BLaER1 treated with 17β-estradiol and CSF1 and Interleukin-3, amounts not matched to agents 10 nM and 100 nM (cell line): ENCODE measurements at regions not wholly inside any gene's neighbourhood (a gene's known extent, or its start where the extent isn't known, plus 50 kb on each side); places are given as distances from the start of the nearest gene placed in this dataset.

ENCODE experiments used
- H3K27ac ChIP-seq, 11 experiments: shearing (Covaris generic); formaldehyde crosslinking; 2 replicates each; pipeline ENCODE4 v1.8.1; 2022
- H3K27me3 ChIP-seq, 11 experiments: shearing (Covaris generic); formaldehyde crosslinking; 2 replicates each; pipeline ENCODE4 v1.8.1; 2022
- H3K36me3 ChIP-seq, 11 experiments: shearing (Covaris generic); formaldehyde crosslinking; 2 replicates each; pipeline ENCODE4 v1.8.1; 2022
- H3K4me1 ChIP-seq, 10 experiments: shearing (Covaris generic); formaldehyde crosslinking; 2 replicates each; pipeline ENCODE4 v1.8.1; 2022
- H3K4me2 ChIP-seq, 11 experiments: shearing (Covaris generic); formaldehyde crosslinking; 2 replicates each; pipeline ENCODE4 v1.8.1; 2022
- H3K4me3 ChIP-seq, 10 experiments: shearing (Covaris generic); formaldehyde crosslinking; 2 replicates each; pipeline ENCODE4 v1.8.1; 2022
- H3K9ac ChIP-seq, 11 experiments: shearing (Covaris generic); formaldehyde crosslinking; 2 replicates each; pipeline ENCODE4 v1.8.1; 2022
- H3K9me3 ChIP-seq, 11 experiments: shearing (Covaris generic); formaldehyde crosslinking; replicated peaks in 1 of 11; 2 replicates each; pipeline ENCODE4 v1.8.1; 2022
- H4K20me1 ChIP-seq, 11 experiments: shearing (Covaris generic); formaldehyde crosslinking; 2 replicates each; pipeline ENCODE4 v1.8.1; 2022
- Cebpa-rat ChIP-seq, 11 experiments: shearing (Covaris generic); IDR thresholded peaks; 2 replicates each; pipeline ENCODE4 v1.8.1; 2022

DNA sequence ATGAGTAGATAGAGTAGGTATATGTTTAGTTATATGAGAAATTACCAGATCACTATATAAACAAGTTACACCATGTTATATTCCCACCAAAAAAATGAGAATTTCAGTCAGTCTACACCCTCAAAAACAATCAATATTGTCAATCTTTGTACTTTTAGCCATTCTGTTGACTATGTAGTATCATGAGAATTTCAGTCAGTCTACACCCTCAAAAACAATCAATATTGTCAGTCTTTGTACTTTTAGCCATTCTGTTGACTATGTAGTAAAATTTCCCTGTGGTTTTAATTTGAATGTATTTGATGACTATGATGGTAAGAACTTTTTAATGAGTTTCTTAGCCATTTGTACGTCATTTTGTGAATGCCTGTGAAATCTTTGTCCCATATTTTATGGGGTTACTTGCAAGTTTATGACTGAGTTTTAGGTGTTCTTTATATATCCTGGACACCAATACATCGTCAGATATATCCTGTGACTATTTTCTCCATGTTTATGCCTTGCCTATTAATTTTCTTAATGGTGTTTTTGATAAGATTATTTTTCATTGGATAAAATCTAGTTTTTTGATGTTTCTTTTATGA, 528.4 kb upstream of the SPHKAP start:
- no peaks in the 10 kb centered on the region for H3K27me3 ChIP-seq
- H3K27ac ChIP-seq = no peak overlapping the region
- no peak overlapping the region for H3K4me3 ChIP-seq
- H3K36me3 ChIP-seq = no peaks in the 10 kb centered on the region
- peaks cover 0 to 19% (median 8%) of the 10 kb centered on the region in 10 experiments; a peak in 8 of 20 replicates for H3K4me1 ChIP-seq
- no peak for TF ChIP-seq Cebpa-rat (IDR thresholded peaks at IDR 0.05)
- no peak overlapping the region for H3K9ac ChIP-seq
- H3K9me3 ChIP-seq = peaks cover 10 to 69% (median 26%) of the 10 kb centered on the region in 11 experiments
- no peaks in the 10 kb centered on the region for H4K20me1 ChIP-seq
- no peak overlapping the region for H3K4me2 ChIP-seq

DNA sequence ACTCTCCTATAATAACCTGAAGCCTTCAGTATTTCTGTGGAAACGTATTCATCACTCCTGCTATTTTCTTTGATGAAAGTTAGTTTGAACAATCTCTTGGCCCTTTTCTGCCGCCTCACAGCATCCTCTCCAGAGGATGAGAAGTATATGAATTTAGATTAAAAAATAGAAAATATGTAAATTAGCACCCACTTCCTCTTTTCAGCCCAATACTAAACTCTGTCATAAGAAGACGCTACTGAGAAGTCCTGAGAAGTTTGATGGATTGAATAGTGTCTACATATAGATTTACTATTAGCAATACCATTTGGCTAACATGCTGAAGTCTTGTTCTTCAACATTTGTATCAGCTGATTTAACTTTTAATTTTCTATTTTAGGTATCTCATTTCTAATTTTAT, 526.4 kb upstream of the SPHKAP start:
- Histone ChIP-seq H3K4me2 (no peak overlapping the region; a peak in 2 of 22 replicates), H4K20me1 (no peaks in the 10 kb centered on the region)
- no peak for TF ChIP-seq Cebpa-rat (IDR thresholded peaks at IDR 0.05)

DNA sequence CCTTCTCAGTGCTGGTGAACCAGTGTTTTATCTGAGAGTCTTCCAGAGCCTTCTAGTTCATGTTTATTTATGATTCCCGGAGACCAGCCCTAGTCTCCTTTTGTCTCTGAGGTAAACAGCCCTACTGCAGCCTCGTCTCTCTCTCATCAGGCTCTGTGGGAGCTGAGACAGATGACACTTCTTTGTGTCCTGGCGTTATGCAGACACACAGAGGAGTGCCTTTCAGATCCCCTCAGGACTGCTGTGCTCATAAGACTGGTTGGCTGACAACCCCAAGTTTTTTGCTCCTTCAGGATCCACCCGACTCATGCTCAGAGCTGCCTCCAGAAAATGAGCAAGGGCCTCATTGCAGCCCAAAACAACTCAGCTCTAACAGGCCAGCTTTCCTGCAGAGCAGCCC, 523.8 kb upstream of the SPHKAP start:
- Histone ChIP-seq H3K4me3 (no peak overlapping the region), H3K4me1 (peaks cover 3 to 42% (median 28%) of the 10 kb centered on the region in 10 experiments), H3K36me3 (no peaks in the 10 kb centered on the region), H3K9ac (no peak overlapping the region), H3K4me2 (no peak overlapping the region), H3K27ac (no peak overlapping the region), H3K27me3 (no peaks in the 10 kb centered on the region), H4K20me1 (no peaks in the 10 kb centered on the region), H3K9me3 (peaks cover 0 to 65% (median 26%) of the 10 kb centered on the region in 11 experiments; a peak in 16 of 22 replicates)
- TF ChIP-seq Cebpa-rat (IDR thresholded peaks at IDR 0.05) = no peak

More for the DNA sequence above, 526.4 kb upstream of the SPHKAP start:
- H3K4me3 ChIP-seq = no peak overlapping the region
- H3K9ac ChIP-seq = no peak overlapping the region
- H3K27ac ChIP-seq = no peak overlapping the region
- H3K4me1 ChIP-seq = peaks cover 0 to 19% (median 8%) of the 10 kb centered on the region in 10 experiments; a peak in 8 of 20 replicates
- no peaks in the 10 kb centered on the region for H3K27me3 ChIP-seq
- H3K9me3 ChIP-seq = peaks cover 4 to 53% (median 13%) of the 10 kb centered on the region in 11 experiments; a peak in 12 of 22 replicates
- no peaks in the 10 kb centered on the region for H3K36me3 ChIP-seq

DNA sequence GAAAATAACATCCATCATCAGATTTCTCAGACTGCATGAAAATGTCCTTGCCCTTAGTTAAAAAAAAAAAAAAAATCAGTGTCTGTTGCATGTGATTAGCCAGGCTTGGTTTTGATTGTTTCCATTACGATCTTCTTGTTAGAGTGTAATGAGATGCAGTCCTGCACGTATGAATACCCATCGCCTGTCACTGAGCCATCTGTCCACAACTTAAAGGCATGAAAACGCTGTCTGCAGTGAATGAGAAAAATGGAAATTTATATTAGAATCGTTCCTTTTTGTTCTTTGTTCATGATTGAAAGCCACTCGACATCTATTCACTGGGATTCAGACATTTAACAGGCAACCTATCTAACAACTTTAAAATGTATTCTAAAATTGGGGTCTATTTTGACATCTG, 521.7 kb upstream of the SPHKAP start:
- Histone ChIP-seq H3K4me2 (no peak overlapping the region), H4K20me1 (no peaks in the 10 kb centered on the region), H3K27ac (no peak overlapping the region), H3K4me3 (no peak overlapping the region), H3K27me3 (no peaks in the 10 kb centered on the region), H3K36me3 (no peaks in the 10 kb centered on the region), H3K9me3 (peaks cover 0 to 58% (median 24%) of the 10 kb centered on the region in 11 experiments; a peak in 15 of 22 replicates), H3K9ac (no peak overlapping the region), H3K4me1 (peaks cover 8 to 48% (median 35%) of the 10 kb centered on the region in 10 experiments)
- TF ChIP-seq Cebpa-rat (IDR thresholded peaks at IDR 0.05) = no peak

DNA sequence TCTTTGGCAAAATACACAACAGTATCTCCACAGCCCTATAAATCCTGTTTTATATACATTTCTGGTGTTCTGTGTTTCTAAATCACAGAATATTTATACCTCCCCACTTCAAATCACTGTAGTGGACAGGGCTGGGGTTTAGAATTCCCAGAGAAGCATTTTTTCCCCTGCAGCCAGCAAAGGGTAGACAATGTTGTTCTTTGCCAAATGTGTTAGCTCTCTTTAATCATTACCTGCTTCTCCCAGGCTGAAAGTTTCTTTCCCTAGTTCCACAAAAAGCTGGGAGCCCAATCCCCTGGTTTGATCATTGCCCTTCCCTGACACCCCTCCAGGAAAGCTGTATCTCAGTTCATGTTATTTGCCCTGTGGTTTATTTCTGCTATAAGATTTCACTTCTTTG, 520.0 kb upstream of the SPHKAP start:
- no peaks in the 10 kb centered on the region for H3K27me3 ChIP-seq
- H3K27ac ChIP-seq = peak overlapping the region in 5 of 11 experiments; percentile 6 to 26 (median 18); a peak in 3 of 22 replicates
- no peaks in the 10 kb centered on the region for H4K20me1 ChIP-seq
- H3K9ac ChIP-seq = no peak overlapping the region
- no peak for TF ChIP-seq Cebpa-rat (IDR thresholded peaks at IDR 0.05)
- no peak overlapping the region for H3K4me3 ChIP-seq
- H3K9me3 ChIP-seq = peaks cover 0 to 45% (median 18%) of the 10 kb centered on the region in 11 experiments; a peak in 13 of 22 replicates
- no peaks in the 10 kb centered on the region for H3K36me3 ChIP-seq
- H3K4me1 ChIP-seq = peaks cover 8 to 40% (median 30%) of the 10 kb centered on the region in 10 experiments
- H3K4me2 ChIP-seq = peak overlapping the region in 9 of 11 experiments; percentile 0 to 38 (median 12); a peak in 8 of 22 replicates

DNA sequence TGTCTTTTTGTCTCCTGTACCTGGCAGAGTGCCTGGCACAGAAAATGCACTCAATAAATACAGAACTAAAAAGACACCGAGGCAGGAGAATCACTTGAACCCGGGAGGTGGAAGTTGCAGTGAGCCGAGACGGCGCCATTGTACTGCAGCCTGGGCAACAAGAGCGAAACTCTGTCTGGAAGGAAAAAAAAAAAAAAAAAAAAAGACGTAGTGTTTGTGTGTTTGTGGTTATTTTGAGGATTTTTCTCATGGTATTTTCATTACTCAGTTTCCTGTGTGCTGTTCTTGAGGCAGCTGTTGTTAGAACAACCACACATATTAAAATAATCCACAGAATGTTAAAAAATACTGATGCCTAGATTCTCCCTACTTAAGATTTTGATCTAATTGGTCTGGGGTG, 519.2 kb upstream of the SPHKAP start:
- no peaks in the 10 kb centered on the region for H3K36me3 ChIP-seq
- H4K20me1 ChIP-seq = no peaks in the 10 kb centered on the region
- peak overlapping the region in 4 of 11 experiments; percentile 8 to 45 (median 28); a peak in 4 of 22 replicates for H3K27ac ChIP-seq
- no peaks in the 10 kb centered on the region for H3K27me3 ChIP-seq
- no peak overlapping the region; a peak in 1 of 20 replicates for H3K4me3 ChIP-seq
- H3K4me2 ChIP-seq = peak overlapping the region; percentile 12 to 64 (median 41); a peak in 21 of 22 replicates
- peaks cover 0 to 39% (median 25%) of the 10 kb centered on the region in 11 experiments; a peak in 15 of 22 replicates for H3K9me3 ChIP-seq
- H3K9ac ChIP-seq = no peak overlapping the region
- peaks cover 8 to 32% (median 26%) of the 10 kb centered on the region in 10 experiments for H3K4me1 ChIP-seq
- no peak for TF ChIP-seq Cebpa-rat (IDR thresholded peaks at IDR 0.05)

DNA sequence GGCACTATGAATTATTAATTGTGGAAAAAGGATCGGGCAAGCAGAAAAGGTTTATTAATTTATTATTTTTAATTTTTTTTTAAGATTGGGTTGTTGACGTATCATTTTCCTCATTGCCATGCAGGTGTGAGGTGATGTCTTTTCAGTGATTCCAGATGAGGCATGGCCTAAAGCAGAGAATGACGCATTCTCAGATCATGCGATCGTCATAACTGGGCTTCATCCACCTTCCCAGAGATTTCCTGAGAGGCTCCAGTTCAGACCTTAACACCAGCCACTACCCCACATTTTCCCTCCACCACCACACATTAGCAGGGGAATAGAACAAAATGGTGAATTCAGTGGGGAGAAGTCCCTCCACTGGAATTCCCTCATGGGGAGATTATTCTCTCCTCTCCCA, 518.4 kb upstream of the SPHKAP start:
- H3K27me3 ChIP-seq = no peaks in the 10 kb centered on the region
- peak overlapping the region; percentile 12 to 64 (median 41); a peak in 20 of 22 replicates for H3K4me2 ChIP-seq
- no peak overlapping the region for H3K9ac ChIP-seq
- TF ChIP-seq Cebpa-rat (IDR thresholded peaks at IDR 0.05) = no peak
- no peaks in the 10 kb centered on the region for H3K36me3 ChIP-seq
- H3K4me1 ChIP-seq = peaks cover 8 to 31% (median 26%) of the 10 kb centered on the region in 10 experiments
- H3K4me3 ChIP-seq = no peak overlapping the region
- H3K27ac ChIP-seq = peak overlapping the region in 4 of 11 experiments; percentile 4 to 45 (median 20); a peak in 4 of 22 replicates
- H3K9me3 ChIP-seq = peaks cover 0 to 39% (median 23%) of the 10 kb centered on the region in 11 experiments; a peak in 15 of 22 replicates
- H4K20me1 ChIP-seq = no peaks in the 10 kb centered on the region

DNA sequence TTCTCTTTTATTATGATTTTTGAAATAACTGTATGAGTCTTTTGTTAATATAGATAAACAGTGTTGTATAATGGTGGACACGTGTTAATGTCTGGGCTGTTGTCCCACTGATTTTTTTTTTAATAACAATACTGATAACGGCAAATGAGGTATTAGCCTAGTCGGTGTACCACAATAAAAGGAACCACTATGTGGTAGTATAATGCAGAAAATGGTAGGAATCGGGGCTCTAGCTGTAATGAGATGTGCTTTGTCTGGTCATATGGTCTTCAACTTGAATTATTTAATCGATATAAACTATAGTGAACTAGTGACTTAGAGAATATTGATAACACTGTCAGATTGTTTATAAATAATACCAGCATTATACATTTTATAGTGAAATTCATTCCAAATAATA, 517.9 kb upstream of the SPHKAP start:
- H3K4me3 ChIP-seq = no peak overlapping the region
- no peaks in the 10 kb centered on the region for H3K36me3 ChIP-seq
- no peaks in the 10 kb centered on the region for H3K27me3 ChIP-seq
- H3K9ac ChIP-seq = no peak overlapping the region
- peaks cover 8 to 31% (median 26%) of the 10 kb centered on the region in 10 experiments for H3K4me1 ChIP-seq
- no peak overlapping the region for H3K27ac ChIP-seq
- H3K9me3 ChIP-seq = peaks cover 0 to 39% (median 22%) of the 10 kb centered on the region in 11 experiments; a peak in 15 of 22 replicates
- no peaks in the 10 kb centered on the region for H4K20me1 ChIP-seq
- H3K4me2 ChIP-seq = peak overlapping the region in 1 of 11 experiments; percentile 35; a peak in 1 of 22 replicates
- no peak for TF ChIP-seq Cebpa-rat (IDR thresholded peaks at IDR 0.05)

DNA sequence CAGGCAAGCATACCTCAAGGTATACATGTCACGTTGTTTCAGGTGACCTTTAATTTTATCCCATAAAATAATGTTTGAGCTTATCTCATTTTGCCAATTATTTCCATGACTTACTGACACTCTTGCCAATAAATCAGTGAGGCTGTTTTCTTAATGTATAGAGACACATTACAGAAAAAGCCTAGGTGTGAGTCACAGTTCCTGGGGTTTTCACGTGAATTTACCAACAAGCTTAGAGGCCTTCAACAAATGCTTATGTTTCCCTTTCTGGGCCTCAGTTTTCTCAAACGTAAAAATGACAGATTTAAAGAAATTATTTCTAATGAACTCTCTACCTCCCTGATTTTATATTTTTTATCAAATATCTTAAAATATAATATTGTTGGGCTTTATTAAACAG, 517.5 kb upstream of the SPHKAP start:
- peaks cover 8 to 31% (median 26%) of the 10 kb centered on the region in 10 experiments for H3K4me1 ChIP-seq
- H3K27ac ChIP-seq = no peak overlapping the region
- TF ChIP-seq Cebpa-rat (IDR thresholded peaks at IDR 0.05) = no peak
- H3K9me3 ChIP-seq = peaks cover 0 to 39% (median 22%) of the 10 kb centered on the region in 11 experiments; a peak in 15 of 22 replicates
- no peak overlapping the region for H3K4me3 ChIP-seq
- no peaks in the 10 kb centered on the region for H3K36me3 ChIP-seq
- peak overlapping the region in 2 of 11 experiments; percentile 34 to 35; a peak in 1 of 22 replicates for H3K4me2 ChIP-seq
- H3K9ac ChIP-seq = no peak overlapping the region
- no peaks in the 10 kb centered on the region for H3K27me3 ChIP-seq
- no peaks in the 10 kb centered on the region for H4K20me1 ChIP-seq
